ENCODE measurements at regions not wholly inside any gene's neighbourhood (a gene's known extent, or its start where the extent isn't known, plus 50 kb on each side); places are given as distances from the start of the nearest gene placed in this dataset.

DNA sequence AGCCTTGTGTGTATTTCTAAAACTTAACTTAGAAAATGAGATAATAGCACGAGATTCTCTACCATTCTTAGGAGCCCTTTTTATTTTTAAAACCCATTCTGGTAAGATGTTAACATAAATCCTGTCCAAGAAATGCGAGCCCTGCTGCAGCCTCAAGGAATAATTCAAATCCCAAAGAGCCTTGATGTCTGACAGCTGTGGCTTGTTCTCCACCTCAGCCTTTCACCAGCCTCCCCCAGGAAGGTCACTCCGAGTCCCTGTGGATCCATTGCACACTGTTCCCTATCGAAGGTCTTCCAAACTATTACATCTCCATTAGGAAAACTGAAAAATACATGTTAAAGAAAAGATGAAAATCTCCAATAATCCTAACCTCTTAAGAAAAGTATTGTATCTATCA lies 98.5 kb upstream of the S1PR3 start:
- FAIRE-seq = no peak

DNA sequence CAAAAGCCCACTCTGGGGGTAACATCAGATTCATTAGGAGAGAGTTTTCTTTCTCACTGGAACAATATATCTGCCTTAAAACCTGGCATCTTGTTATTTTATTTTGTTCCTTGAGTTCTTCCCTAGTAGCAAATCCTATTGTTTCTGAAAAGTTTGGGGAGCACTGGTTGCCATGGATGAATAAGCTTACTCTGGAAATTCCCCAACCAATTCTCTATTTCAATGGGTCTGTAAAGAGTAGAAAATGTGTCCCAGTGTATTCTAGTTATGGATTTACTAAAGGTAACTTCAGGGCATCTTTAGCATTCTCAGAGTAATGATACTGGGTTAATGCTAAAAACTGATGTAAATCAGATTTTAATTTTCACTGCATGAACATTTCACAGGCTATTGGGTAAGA lies 94.2 kb upstream of the S1PR3 start:
- no peaks in the 10 kb centered on the region for H3K79me2 ChIP-seq (ENCODE audit: insufficient read depth, low read length)
- no peaks in the 10 kb centered on the region for H3K36me3 ChIP-seq (replicated peaks in 1 of 2; ENCODE audit: control insufficient read depth in 1 of 2, insufficient read depth in 2 of 2, low read length in 2 of 2)
- intact Hi-C loops (cut with micrococcal nuclease; ENCODE audit: unreplicated experiment) (no loop called here), in situ Hi-C loops (cut with HindIII; ENCODE audit: extremely low pct_ligation_motif_present, low pct_unique_long_range_greater_than_20kb) (no loop called here)
- ChIA-PET POLR2A (no interaction called here), CTCF (ENCODE audit: low intra/inter-chr PET ratio, low total read pairs) (no interaction called here)
- H3K27ac ChIP-seq (ENCODE audit: extremely low read length, insufficient read depth, low read length) = no peak overlapping the region
- no TSS peak for BruUV-seq (replicated peaks)
- TF ChIP-seq KDM5A (IDR thresholded peaks at IDR 0.05; ENCODE audit: borderline replicate concordance, low read length) (no peak), ZBTB7B (CRISPR knock-in tag; IDR thresholded peaks at IDR 0.05) (no peak), SIX4 (CRISPR knock-in tag; IDR thresholded peaks at IDR 0.05) (no peak), ATAD3A (CRISPR knock-in tag; IDR thresholded peaks at IDR 0.05) (no peak), HNF4A (CRISPR knock-in tag; IDR thresholded peaks at IDR 0.05) (no peak), JUNB (CRISPR knock-in tag; IDR thresholded peaks at IDR 0.05; ENCODE audit: borderline replicate concordance) (no peak), ZBTB7A (CRISPR knock-in tag; IDR thresholded peaks at IDR 0.05) (no peak), ZNF713 (CRISPR knock-in tag; IDR thresholded peaks at IDR 0.05) (no peak), ZNF33A (CRISPR knock-in tag; IDR thresholded peaks at IDR 0.05; ENCODE audit: borderline replicate concordance) (no peak), PHF20 (CRISPR knock-in tag; IDR thresholded peaks at IDR 0.05) (no peak)
- TF ChIP-seq, protein P1, sequence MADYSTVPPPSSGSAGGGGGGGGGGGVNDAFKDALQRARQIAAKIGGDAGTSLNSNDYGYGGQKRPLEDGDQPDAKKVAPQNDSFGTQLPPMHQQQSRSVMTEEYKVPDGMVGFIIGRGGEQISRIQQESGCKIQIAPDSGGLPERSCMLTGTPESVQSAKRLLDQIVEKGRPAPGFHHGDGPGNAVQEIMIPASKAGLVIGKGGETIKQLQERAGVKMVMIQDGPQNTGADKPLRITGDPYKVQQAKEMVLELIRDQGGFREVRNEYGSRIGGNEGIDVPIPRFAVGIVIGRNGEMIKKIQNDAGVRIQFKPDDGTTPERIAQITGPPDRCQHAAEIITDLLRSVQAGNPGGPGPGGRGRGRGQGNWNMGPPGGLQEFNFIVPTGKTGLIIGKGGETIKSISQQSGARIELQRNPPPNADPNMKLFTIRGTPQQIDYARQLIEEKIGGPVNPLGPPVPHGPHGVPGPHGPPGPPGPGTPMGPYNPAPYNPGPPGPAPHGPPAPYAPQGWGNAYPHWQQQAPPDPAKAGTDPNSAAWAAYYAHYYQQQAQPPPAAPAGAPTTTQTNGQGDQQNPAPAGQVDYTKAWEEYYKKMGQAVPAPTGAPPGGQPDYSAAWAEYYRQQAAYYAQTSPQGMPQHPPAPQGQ (CRISPR knock-in tag; IDR thresholded peaks at IDR 0.05; ENCODE audit: borderline replicate concordance) = no peak
- H2AFZ ChIP-seq (ENCODE audit: low read length) = no peak overlapping the region
- FAIRE-seq (no peak), ATAC-seq (no peak), DNase-seq (ENCODE audit: low spot score) (no peak)
- H3K4me2 ChIP-seq (ENCODE audit: low read depth, low read length) = no peak overlapping the region
- no peak overlapping the region for H3K9ac ChIP-seq (ENCODE audit: insufficient read depth, low read depth, low read length)
- H3K4me3 ChIP-seq (replicated peaks in 1 of 3; ENCODE audit: insufficient read depth in 1 of 3, low read depth in 2 of 3, low read length in 3 of 3) = no peak overlapping the region
- no peaks in the 10 kb centered on the region for H3K9me3 ChIP-seq (ENCODE audit: low read length)
- no peaks in the 10 kb centered on the region for H3K4me1 ChIP-seq (ENCODE audit: insufficient read depth, low read length)
- H3K27me3 ChIP-seq (ENCODE audit: control insufficient read depth in 1 of 2, insufficient read depth in 2 of 2, low read length in 2 of 2) = peaks cover 0 to 3% of the 10 kb centered on the region in 2 experiments; a peak in 1 of 5 replicates
- no peaks in the 10 kb centered on the region for H4K20me1 ChIP-seq (ENCODE audit: insufficient read depth, low read length)

More for the DNA sequence above, 98.5 kb upstream of the S1PR3 start:
- H3K4me1 ChIP-seq (ENCODE audit: insufficient read depth, low read length) = no peaks in the 10 kb centered on the region
- in situ Hi-C loops (cut with HindIII; ENCODE audit: extremely low pct_ligation_motif_present, low pct_unique_long_range_greater_than_20kb) (no loop called here), intact Hi-C loops (cut with micrococcal nuclease; ENCODE audit: unreplicated experiment) (no loop called here)
- H2AFZ ChIP-seq (ENCODE audit: low read length) = no peak overlapping the region
- WGBS (ENCODE audit: low lambda C conversion rate) = 0% methylated on average over 4 of the region's 4 CpGs
- ATAC-seq (no peak), DNase-seq (ENCODE audit: low spot score) (no peak)
- H4K20me1 ChIP-seq (ENCODE audit: insufficient read depth, low read length) = no peaks in the 10 kb centered on the region
- H3K4me3 ChIP-seq (replicated peaks in 1 of 3; ENCODE audit: insufficient read depth in 1 of 3, low read depth in 2 of 3, low read length in 3 of 3) = no peak overlapping the region
- CTCF ChIA-PET (ENCODE audit: low intra/inter-chr PET ratio, low total read pairs) = no interaction called here
- H3K9me3 ChIP-seq (ENCODE audit: low read length) = no peaks in the 10 kb centered on the region
- no peaks in the 10 kb centered on the region for H3K36me3 ChIP-seq (replicated peaks in 1 of 2; ENCODE audit: control insufficient read depth in 1 of 2, insufficient read depth in 2 of 2, low read length in 2 of 2)
- no peaks in the 10 kb centered on the region for H3K79me2 ChIP-seq (ENCODE audit: insufficient read depth, low read length)
- peaks cover 0 to 5% of the 10 kb centered on the region in 2 experiments; a peak in 1 of 5 replicates for H3K27me3 ChIP-seq (ENCODE audit: control insufficient read depth in 1 of 2, insufficient read depth in 2 of 2, low read length in 2 of 2)
- H3K9ac ChIP-seq (ENCODE audit: insufficient read depth, low read depth, low read length) = no peak overlapping the region
- POLR2A ChIA-PET = no interaction called here
- no peak overlapping the region for H3K4me2 ChIP-seq (ENCODE audit: low read depth, low read length)
- H3K27ac ChIP-seq (ENCODE audit: extremely low read length, insufficient read depth, low read length) = no peak overlapping the region
- no TSS peak for BruUV-seq (replicated peaks)
- no peak for TF ChIP-seq KLF15 (CRISPR knock-in tag; IDR thresholded peaks at IDR 0.05; ENCODE audit: borderline replicate concordance)
- no peak for TF ChIP-seq CCAR2 (optimal IDR thresholded peaks at IDR 0.05; ENCODE audit: low read depth, low read length)
- TF ChIP-seq ZNF180 (CRISPR knock-in tag; IDR thresholded peaks at IDR 0.05; ENCODE audit: borderline replicate concordance, low read depth) = no peak
- TF ChIP-seq HNF4A (CRISPR knock-in tag; IDR thresholded peaks at IDR 0.05) = no peak
- no peak for TF ChIP-seq ZNF326 (CRISPR knock-in tag; IDR thresholded peaks at IDR 0.05; ENCODE audit: borderline replicate concordance)
- no peak for TF ChIP-seq ZNF577 (CRISPR knock-in tag; IDR thresholded peaks at IDR 0.05; ENCODE audit: borderline replicate concordance, low read depth)
- TF ChIP-seq ZNF34 (CRISPR knock-in tag; IDR thresholded peaks at IDR 0.05; ENCODE audit: borderline replicate concordance) = no peak
- no peak for TF ChIP-seq POLR2A (IDR thresholded peaks at IDR 0.05; ENCODE audit: insufficient read depth in 1 of 2, low read depth in 2 of 2, low read length in 2 of 2)
- TF ChIP-seq ZNF331 (CRISPR knock-in tag; IDR thresholded peaks at IDR 0.05) = no peak
